ENCODE measurements at regions not wholly inside any gene's neighbourhood (a gene's known extent, or its start where the extent isn't known, plus 50 kb on each side); places are given as distances from the start of the nearest gene placed in this dataset.
A peak's percentile ranks its signal among the peaks of the same experiment; 100 is the strongest.

DNA sequence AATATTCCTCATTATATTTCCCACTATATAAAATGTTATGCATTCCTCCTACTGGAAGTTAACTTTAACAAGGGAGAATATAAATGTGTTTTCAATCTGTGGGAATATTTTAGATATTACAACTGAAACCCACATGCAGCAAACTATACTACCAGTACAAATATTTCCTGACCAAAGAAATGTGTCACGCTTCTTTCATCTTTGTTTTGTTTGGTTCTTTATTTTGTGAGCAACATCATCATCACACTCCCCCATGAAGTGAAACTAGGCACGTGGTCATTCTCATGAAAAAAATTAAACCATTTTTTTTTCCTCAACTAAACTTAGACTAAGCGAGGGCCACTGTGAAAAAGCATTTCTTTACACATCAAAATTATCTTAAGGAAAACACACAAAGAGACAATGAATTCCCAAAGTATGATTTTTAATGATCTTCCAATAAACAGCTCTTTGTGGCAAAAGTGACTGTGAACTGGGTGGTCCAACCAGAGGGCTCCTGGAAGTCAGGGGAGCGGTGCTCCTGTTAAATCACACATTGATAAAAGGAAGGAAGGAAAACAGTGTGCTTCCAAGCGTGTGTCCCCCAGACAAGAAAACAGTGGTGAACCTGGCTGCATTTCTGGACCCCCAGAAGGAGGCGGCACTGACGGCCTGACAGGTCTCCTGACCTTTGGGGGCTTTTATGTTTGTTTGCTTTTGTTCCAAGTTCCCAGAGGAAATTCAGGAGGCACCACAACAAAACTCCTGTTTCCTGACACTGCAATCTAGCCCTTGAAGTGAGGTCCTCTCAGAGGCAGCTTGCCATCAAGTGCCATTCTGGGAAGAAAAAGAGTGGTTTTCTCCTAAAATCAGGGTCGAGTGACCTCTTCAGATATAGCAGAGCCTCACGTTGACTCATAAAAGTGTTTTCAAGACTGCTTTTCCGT, 166.8 kb upstream of the FOXQ1 start:
- no peak for DNase-seq

GRCh38 chr6:1143655-1144054, 168.2 kb upstream of the FOXQ1 start:
- DNase-seq = no peak

DNA sequence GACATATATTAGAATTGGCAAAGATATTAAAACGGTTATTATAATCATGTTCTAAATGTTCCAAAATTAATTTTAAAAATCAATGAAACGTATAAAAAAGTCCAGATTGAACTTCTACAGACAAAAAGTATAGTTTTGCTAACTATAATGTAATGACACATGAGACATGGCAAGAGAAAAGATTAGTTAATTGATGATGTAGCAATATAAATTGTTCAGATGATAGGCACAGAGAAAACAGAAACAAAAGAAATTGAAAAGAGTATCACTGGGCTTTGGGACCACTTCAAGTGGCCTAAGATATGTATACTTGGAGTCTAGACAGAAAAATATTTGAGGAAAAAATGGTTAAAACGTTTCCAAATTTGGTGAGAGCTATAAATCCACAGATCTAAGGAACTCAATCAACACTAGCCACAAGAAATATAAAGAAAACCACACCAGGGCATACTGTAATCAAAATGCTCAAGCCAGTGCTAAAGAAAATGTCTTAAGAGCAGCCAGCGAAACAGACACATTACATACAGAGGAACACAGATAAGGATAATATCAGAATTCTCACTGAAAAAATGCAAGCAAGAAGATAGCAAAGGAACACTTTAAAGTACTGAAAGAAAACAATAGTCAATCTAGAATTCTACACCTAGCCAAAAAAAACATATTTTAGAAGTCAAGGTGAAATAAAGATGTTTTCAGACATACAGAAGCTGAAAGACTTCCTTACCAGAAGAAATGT, 172.6 kb upstream of the FOXQ1 start:
- no peak for DNase-seq

- DNase-seq = no peak
Observed at GRCh38 chr6:1137849-1138248, 174.0 kb upstream of the FOXQ1 start.

DNA sequence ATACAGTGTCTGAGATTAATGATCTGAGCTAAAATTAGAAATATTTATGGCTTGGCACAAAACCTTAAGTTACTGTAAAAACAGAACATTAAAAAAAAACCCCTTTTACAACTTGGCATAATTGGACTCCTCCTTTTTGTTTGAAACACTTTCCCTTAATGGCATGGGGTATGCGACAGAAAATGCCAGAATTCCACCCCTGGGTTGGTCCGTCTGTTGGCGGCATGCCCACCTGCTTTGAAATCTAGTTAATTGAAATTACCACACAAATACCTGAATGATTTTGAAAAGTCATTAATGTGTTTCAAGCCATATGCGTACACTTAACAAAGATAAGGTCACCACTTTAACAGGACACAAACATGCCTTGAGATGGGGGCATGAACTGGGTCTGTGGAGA, 175.1 kb upstream of the FOXQ1 start:
- no peak for DNase-seq

- peak; percentile 87 for DNase-seq
Observed at GRCh38 chr6:1136415-1136774, 175.5 kb upstream of the FOXQ1 start.

- DNase-seq = no peak
Observed at GRCh38 chr6:1135726-1136414, 176.0 kb upstream of the FOXQ1 start.

DNA sequence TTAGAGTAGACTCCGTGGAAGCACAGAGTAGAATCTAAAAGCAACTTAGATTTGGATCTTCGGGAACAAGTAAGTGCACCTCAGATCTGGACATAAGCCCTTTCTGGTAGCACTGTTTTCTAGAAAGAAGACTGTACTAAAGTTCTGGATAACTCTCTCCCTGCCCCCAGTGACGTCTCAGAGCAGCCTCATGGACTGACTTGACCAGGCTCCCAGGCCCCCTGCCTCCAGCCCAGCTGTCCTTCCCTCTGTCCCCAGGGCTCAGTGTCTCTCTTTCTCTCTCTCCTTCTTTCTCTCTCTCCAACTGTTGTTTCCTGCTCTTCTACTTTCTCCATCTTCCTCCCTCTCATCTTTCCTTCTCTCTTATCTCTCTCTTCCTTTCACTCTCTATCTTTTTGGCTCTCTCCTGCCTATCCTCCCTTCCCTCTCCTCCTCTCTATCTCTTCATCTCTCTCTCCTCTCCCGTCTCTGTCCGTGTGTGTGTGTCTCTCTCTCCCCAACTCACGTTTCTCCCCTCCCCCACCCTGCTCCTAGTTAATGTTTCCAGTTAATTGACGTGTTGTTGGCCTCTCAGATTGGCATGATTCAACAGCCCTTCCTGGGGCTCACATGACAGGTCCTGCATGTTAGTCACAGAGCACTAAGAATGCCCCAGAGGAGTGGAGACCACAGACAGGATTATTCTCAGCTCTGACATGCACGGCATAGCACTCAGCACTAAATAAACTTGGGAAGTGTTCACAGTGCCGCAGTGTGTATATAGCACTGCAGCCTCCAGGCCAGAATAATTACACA, 180.4 kb upstream of the FOXQ1 start:
- DNase-seq = no peak

GRCh38 chr6:1130709-1131108, 181.2 kb upstream of the FOXQ1 start:
- DNase-seq = no peak

- DNase-seq = no peak
Observed at GRCh38 chr6:1129131-1129530, 182.8 kb upstream of the FOXQ1 start.

DNA sequence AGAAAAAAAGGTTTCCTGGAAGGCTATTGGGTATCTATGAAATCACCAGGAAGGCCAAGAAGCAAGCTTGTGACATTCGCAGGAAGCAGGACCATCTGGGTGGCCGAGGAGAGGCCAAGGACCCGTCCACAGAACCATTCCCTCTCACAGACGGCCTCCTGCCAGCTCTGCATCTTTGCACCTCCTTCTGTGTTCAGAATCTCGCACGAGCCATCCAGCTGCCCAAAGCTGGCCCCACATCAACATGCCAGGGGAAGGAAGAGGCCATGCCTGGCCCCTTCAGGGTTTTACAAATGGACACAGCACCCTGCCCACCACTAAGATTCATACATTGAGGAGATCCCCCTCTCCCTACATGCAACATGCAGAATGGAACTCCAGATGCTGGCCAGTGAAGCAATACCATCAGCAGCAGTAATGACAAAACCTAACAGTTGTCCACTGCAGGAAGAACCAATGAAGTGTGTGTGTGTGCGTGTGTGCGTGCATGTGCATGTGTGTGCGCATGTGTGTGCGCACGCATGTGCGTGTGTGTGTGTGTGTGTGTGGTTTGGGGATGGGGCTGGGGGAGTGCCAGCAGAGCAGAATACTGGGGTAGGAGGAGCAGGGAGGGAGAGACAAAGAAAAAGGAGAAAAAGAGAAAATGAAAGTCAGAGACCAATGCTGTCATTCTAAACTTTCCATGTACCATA, 184.2 kb upstream of the FOXQ1 start:
- DNase-seq = no peak

GRCh38 chr6:1127129-1127528, 184.8 kb upstream of the FOXQ1 start:
- DNase-seq = no peak

- no peak for DNase-seq
Observed at GRCh38 chr6:1126036-1126435, 185.9 kb upstream of the FOXQ1 start.

DNA sequence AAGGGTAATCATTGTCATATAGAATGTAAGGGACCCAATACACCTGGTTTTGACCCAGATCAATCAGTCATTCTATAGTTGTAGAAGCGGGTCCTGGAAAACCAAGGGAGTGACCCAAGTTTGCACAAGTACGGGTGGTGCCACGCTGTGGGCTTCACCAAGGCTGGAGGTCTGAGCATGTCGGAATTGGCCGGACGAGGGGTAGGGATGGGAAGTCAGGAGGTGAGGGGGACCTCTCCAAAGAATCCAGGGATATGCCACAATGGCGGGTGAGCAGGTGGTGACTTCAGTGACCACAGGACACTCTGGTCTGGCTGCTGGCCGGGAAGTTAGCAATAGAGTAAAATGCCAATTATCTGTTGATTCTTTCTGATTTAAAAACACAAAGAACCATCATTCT, 186.6 kb upstream of the FOXQ1 start:
- no peak for DNase-seq

DNA sequence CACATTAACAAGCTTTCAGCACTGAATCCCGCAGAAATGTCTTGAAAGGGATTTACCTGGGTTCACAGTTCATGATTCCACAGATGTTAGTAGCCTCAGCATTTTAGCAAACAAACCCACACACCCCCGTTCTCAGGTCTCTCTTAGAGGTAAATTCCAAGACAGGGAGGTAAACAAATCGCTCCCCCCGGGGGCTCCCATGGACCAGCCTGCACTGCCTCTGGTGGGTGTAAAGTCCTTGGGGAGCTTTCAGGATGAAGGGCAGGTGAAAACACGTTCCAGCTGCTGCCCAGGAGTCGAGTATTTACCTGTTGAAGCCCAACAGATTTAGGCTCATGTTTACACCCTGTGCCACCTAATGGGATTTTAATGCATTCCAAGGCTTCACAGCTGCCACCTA, 187.0 kb upstream of the FOXQ1 start:
- DNase-seq = no peak

GRCh38 chr6:1123386-1124375, 188.2 kb upstream of the FOXQ1 start:
- no peak for DNase-seq

- DNase-seq = no peak
Observed at GRCh38 chr6:1122083-1122482, 189.8 kb upstream of the FOXQ1 start.

DNA sequence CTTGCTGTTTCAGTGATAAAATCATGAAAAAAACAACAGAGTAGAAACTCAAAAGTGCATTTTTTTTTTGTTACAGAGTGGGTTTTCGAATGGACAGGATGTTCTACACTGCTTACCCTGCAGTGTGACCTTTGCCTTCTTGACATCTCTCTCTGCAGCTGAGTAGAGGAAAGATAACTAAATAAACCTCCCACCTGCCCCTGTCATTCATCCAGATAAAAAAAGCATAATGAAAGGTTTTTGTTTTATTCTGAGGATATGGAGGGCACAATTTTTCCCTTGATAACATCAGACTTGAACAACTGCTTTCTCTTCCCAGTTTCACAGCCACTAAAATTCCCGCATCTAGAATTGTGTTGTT, 193.6 kb upstream of the FOXQ1 start:
- no peak for DNase-seq

DNA sequence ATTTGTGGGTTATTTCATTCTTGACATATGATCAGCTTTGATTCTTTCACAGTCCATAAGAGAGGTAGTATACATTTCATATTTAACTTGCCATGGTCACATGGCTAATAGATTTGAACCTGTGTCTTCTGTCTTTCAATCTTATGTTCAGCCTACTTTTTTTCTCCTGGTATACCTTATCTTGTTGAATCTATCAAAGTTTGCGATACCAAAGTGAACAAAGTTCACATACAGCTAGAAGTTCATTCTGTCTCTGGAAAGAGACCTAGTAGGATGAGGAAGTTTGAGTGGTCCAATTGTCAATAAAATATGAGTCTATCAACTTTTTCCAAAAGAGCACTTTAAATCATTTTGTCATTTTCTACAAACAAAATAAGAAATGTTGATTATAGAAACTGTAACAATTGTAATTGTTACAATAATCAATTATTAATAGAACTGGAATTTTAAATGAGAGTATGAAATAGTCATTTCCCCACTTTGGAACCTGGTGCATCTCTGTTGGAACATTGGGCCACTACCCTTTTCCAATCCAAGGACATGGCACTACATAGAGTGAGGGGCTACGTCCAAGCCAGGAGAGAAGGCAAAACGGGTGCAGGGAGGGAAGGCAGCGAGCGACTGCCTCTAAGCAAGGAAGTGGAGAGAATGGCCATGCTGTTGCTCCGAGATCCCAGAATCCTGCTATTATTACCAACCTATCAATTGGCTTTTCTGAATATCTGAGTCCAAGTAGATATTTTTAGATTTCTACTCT, 194.2 kb upstream of the FOXQ1 start:
- no peak for DNase-seq

DNA sequence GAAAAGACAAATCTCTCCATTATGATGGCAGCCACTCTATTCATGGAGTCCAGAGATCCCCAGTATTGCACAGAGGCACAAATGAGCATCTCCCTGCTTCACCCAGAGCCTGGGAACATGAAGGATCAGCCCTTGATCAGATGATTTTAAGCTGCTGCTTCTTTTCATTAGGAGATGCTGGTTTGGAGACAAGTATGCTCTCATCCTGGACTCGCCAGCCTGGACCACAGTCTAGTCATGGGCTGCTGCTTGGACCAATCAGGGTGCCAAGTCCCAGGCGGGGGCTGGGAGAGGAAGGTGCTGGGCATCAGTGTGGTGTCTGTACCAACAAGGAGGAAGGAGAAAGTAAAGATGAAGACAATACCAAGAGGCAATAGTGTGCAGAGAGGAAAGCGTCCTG, 195.7 kb upstream of the FOXQ1 start:
- no peak for DNase-seq

Measured in NCI-H82 (cell line).